Activated T-cell treated with anti-CD3 and anti-CD28 coated beads, Interleukin-2, amount 50 U/mL, for 4 hours (primary cell): ENCODE measurements at regions not wholly inside any gene's neighbourhood (a gene's known extent, or its start where the extent isn't known, plus 50 kb on each side); places are given as distances from the start of the nearest gene placed in this dataset.

Experiments used
- ATAC-seq, 2 donors: fragments of 200-7000 bp; cut with Tn5 transposase; one replicate each; pipeline ENCODE4 v1.10.0; 2021
- DNase-seq: peaks from one replicate; pipeline ENCODE4 v3.0.0-alpha.2; 2020
- H3K27me3 Mint-ChIP-seq: one replicate; pipeline ENCODE4 v1.8.0; 2021; ENCODE audit warnings: low read depth, mixed read lengths
- H3K36me3 Mint-ChIP-seq: one replicate; pipeline ENCODE4 v1.8.0; 2022; ENCODE audit warnings: mixed read lengths; ENCODE audit not compliant: insufficient read depth
- H3K4me1 Mint-ChIP-seq: one replicate; pipeline ENCODE4 v1.8.0; 2021; ENCODE audit warnings: low read depth, mixed read lengths
- H3K4me3 Mint-ChIP-seq: one replicate; pipeline ENCODE4 v1.8.0; 2021; ENCODE audit warnings: mild to moderate bottlenecking, moderate library complexity, mixed read lengths
- H3K9me3 Mint-ChIP-seq: one replicate; pipeline ENCODE4 v1.8.0; 2021; ENCODE audit warnings: mixed read lengths

GRCh38 chr6:14681699-14682487, 564.0 kb upstream of the JARID2 start:
- Mint-ChIP-seq H3K36me3 (no peaks in the 10 kb centered on the region), H3K27me3 (no peaks in the 10 kb centered on the region)

GRCh38 chr6:14682812-14683211, 563.1 kb upstream of the JARID2 start:
- no peak overlapping the region for H3K4me3 Mint-ChIP-seq
- no peaks in the 10 kb centered on the region for H3K9me3 Mint-ChIP-seq
- H3K4me1 Mint-ChIP-seq = no peaks in the 10 kb centered on the region
- ATAC-seq = no peak
- DNase-seq = no peak
- no peaks in the 10 kb centered on the region for H3K27me3 Mint-ChIP-seq
- H3K36me3 Mint-ChIP-seq = no peaks in the 10 kb centered on the region

More at GRCh38 chr6:14681699-14682487, 564.0 kb upstream of the JARID2 start:
- no peak for ATAC-seq
- no peak for DNase-seq
- Mint-ChIP-seq H3K9me3 (no peaks in the 10 kb centered on the region), H3K4me3 (no peak overlapping the region), H3K4me1 (no peaks in the 10 kb centered on the region)

GRCh38 chr6:14689639-14690038, 556.2 kb upstream of the JARID2 start:
- no peaks in the 10 kb centered on the region for H3K36me3 Mint-ChIP-seq
- no peak for DNase-seq

GRCh38 chr6:14690120-14691056, 555.5 kb upstream of the JARID2 start:
- Mint-ChIP-seq H3K27me3 (no peaks in the 10 kb centered on the region), H3K36me3 (no peaks in the 10 kb centered on the region), H3K4me3 (no peak overlapping the region), H3K9me3 (no peaks in the 10 kb centered on the region), H3K4me1 (no peaks in the 10 kb centered on the region)
- ATAC-seq = no peak
- no peak for DNase-seq

More at GRCh38 chr6:14689639-14690038, 556.2 kb upstream of the JARID2 start:
- no peak overlapping the region for H3K4me3 Mint-ChIP-seq
- no peaks in the 10 kb centered on the region for H3K4me1 Mint-ChIP-seq
- ATAC-seq = no peak
- no peaks in the 10 kb centered on the region for H3K9me3 Mint-ChIP-seq
- no peaks in the 10 kb centered on the region for H3K27me3 Mint-ChIP-seq

- no peaks in the 10 kb centered on the region for H3K9me3 Mint-ChIP-seq
- no peaks in the 10 kb centered on the region for H3K4me1 Mint-ChIP-seq
- ATAC-seq (no peak), DNase-seq (no peak)
- H3K27me3 Mint-ChIP-seq = no peaks in the 10 kb centered on the region
- H3K4me3 Mint-ChIP-seq = no peak overlapping the region
- no peaks in the 10 kb centered on the region for H3K36me3 Mint-ChIP-seq
Observed at GRCh38 chr6:14692208-14692607, 553.7 kb upstream of the JARID2 start.

GRCh38 chr6:14693301-14694192, 552.3 kb upstream of the JARID2 start:
- H3K27me3 Mint-ChIP-seq = no peaks in the 10 kb centered on the region

GRCh38 chr6:14694308-14694707, 551.6 kb upstream of the JARID2 start:
- no peaks in the 10 kb centered on the region for H3K36me3 Mint-ChIP-seq
- ATAC-seq = no peak

More at GRCh38 chr6:14693301-14694192, 552.3 kb upstream of the JARID2 start:
- ATAC-seq (no peak), DNase-seq (no peak)
- no peaks in the 10 kb centered on the region for H3K4me1 Mint-ChIP-seq
- no peaks in the 10 kb centered on the region for H3K9me3 Mint-ChIP-seq
- H3K36me3 Mint-ChIP-seq = no peaks in the 10 kb centered on the region
- H3K4me3 Mint-ChIP-seq = no peak overlapping the region

GRCh38 chr6:14695579-14695978, 550.3 kb upstream of the JARID2 start:
- Mint-ChIP-seq H3K36me3 (no peaks in the 10 kb centered on the region), H3K27me3 (no peaks in the 10 kb centered on the region), H3K9me3 (peaks cover 7% of the 10 kb centered on the region), H3K4me3 (no peak overlapping the region), H3K4me1 (no peaks in the 10 kb centered on the region)
- no peak for ATAC-seq
- no peak for DNase-seq

More at GRCh38 chr6:14694308-14694707, 551.6 kb upstream of the JARID2 start:
- Mint-ChIP-seq H3K9me3 (no peaks in the 10 kb centered on the region), H3K27me3 (no peaks in the 10 kb centered on the region), H3K4me1 (no peaks in the 10 kb centered on the region), H3K4me3 (no peak overlapping the region)
- no peak for DNase-seq

- H3K27me3 Mint-ChIP-seq = no peaks in the 10 kb centered on the region
- H3K9me3 Mint-ChIP-seq = peaks cover 7% of the 10 kb centered on the region
- H3K4me3 Mint-ChIP-seq = no peak overlapping the region
- no peaks in the 10 kb centered on the region for H3K4me1 Mint-ChIP-seq
- DNase-seq (no peak), ATAC-seq (no peak)
- no peaks in the 10 kb centered on the region for H3K36me3 Mint-ChIP-seq
Observed at GRCh38 chr6:14696367-14696766, 549.5 kb upstream of the JARID2 start.

GRCh38 chr6:14697427-14697826, 548.4 kb upstream of the JARID2 start:
- ATAC-seq (no peak), DNase-seq (no peak)
- no peaks in the 10 kb centered on the region for H3K36me3 Mint-ChIP-seq

GRCh38 chr6:14699803-14700601, 545.9 kb upstream of the JARID2 start:
- no peak overlapping the region for H3K4me3 Mint-ChIP-seq
- ATAC-seq (no peak), DNase-seq (no peak)
- peaks cover 5% of the 10 kb centered on the region for H3K4me1 Mint-ChIP-seq
- no peaks in the 10 kb centered on the region for H3K36me3 Mint-ChIP-seq
- no peaks in the 10 kb centered on the region for H3K27me3 Mint-ChIP-seq
- H3K9me3 Mint-ChIP-seq = peaks cover 7% of the 10 kb centered on the region

More at GRCh38 chr6:14697427-14697826, 548.4 kb upstream of the JARID2 start:
- Mint-ChIP-seq H3K4me3 (no peak overlapping the region), H3K9me3 (peaks cover 7% of the 10 kb centered on the region), H3K4me1 (no peaks in the 10 kb centered on the region), H3K27me3 (no peaks in the 10 kb centered on the region)

- peaks cover 20% of the 10 kb centered on the region for H3K4me1 Mint-ChIP-seq
- DNase-seq = no peak
- no peak for ATAC-seq
- H3K27me3 Mint-ChIP-seq = no peaks in the 10 kb centered on the region
- H3K9me3 Mint-ChIP-seq = peaks cover 7% of the 10 kb centered on the region
- H3K4me3 Mint-ChIP-seq = no peak overlapping the region
- no peaks in the 10 kb centered on the region for H3K36me3 Mint-ChIP-seq
Observed at GRCh38 chr6:14701946-14702345, 543.9 kb upstream of the JARID2 start.

- ATAC-seq = no peak
- Mint-ChIP-seq H3K4me1 (peaks cover 26% of the 10 kb centered on the region), H3K27me3 (no peaks in the 10 kb centered on the region)
Observed at GRCh38 chr6:14702678-14703077, 543.2 kb upstream of the JARID2 start.

More at GRCh38 chr6:14702678-14703077, 543.2 kb upstream of the JARID2 start:
- Mint-ChIP-seq H3K9me3 (peaks cover 7% of the 10 kb centered on the region), H3K4me3 (no peak overlapping the region), H3K36me3 (no peaks in the 10 kb centered on the region)
- no peak for DNase-seq
